Stimulated activated naive CD4-positive, alpha-beta T cell treated with Interleukin-2 at 50 U/mL for 16 hours (primary cell): ENCODE measurements at regions not wholly inside any gene's neighbourhood (a gene's known extent, or its start where the extent isn't known, plus 50 kb on each side); places are given as distances from the start of the nearest gene placed in this dataset.
"Not testable (repeated sequence)": the region's sequence is repeated elsewhere in the genome, so short reads cannot be mapped to it uniquely, and the experiment has no call there.

Experiments used
- DNase-seq: peaks from one replicate; lab custom pipeline; 2025; lab: John Stamatoyannopoulos, UW

GRCh38 chr16:16881814-16882213 is 502.9 kb downstream of the NPIPA7 start:
- DNase-seq = no peak

DNA sequence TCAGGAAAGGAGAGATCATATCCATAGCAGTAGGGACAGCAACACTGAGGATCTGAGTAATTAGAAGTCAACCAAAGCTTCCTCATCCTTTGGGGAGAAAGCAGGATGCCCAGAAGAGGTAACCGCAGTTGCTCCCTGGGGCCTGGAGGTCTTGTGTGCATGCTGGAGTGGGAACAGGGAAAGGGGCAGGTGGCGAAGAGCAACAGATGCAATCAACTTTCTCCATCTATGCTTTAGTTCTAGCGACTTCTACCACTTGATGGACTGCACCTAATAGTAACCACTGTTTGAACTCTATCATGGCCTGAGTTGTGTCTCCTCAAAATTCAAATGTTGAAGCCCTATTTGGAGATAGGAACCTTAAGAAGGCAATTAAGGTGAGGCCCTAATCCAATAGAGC is 503.8 kb downstream of the NPIPA7 start:
- DNase-seq = no peak

GRCh38 chr16:16884451-16884850 is 505.5 kb downstream of the NPIPA7 start:
- no peak for DNase-seq

DNA sequence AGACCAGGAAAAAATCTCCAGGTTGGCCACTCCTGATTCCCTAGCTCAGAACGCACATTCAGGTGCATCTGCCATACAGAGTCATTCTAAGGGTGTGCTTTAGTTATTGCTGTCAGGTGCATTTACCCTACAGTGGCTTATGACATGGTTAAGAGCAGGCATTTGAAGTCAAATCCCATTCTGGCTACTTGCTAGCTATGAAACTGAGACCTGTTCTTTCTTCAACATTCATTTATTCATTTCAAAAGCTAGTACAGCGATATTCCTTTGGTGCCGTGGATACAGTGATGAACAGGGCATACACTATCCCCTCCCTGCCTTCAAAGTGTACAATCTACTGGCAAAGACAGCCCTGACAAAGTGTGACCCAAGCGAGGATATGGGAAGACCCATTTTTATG is 508.3 kb downstream of the NPIPA7 start:
- DNase-seq = no peak

DNA sequence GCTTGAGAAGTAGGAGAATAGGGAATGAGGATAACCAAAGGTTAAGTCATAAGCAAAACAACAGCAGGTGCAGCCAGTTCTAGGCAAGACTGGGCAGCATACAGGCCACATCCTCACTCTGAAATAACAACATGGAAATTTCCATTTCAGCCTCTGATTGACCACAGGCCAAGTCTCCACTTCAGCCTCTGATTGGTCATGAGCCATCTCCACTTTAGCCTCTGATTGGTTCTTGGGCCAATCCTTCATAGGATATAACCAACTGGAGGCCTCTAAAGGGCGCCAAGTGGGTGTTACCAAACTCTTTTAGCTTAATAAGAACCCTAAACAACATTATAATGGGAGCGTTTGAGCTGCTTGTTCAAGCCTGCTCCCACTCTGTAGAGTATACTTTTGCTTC is 512.0 kb downstream of the NPIPA7 start:
- DNase-seq = no peak

DNA sequence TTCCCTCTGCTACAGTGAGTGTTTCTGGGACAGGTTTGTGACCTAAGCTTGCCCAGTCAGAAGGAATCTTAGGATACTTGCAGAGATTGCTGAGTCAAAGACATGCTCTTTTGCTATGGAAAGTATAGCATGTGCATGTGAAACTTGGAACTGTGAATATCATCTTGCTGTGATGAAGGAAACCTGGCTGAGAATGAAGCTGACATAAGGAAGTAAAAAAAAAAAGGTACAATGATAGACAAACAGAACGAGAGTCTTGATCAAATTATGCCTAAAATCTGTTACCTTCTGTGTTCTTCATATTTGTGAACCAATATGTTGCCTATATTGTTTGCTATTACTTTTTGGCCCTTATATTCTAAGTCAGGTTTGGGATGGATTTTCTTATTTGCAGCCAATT is 525.7 kb downstream of the NPIPA7 start:
- no peak for DNase-seq

- DNase-seq = no peak
These were observed 526.9 kb downstream of the NPIPA7 start for GRCh38 chr16:16905850-16906249.

GRCh38 chr16:16907089-16907488 is 528.1 kb downstream of the NPIPA7 start:
- no peak for DNase-seq

DNA sequence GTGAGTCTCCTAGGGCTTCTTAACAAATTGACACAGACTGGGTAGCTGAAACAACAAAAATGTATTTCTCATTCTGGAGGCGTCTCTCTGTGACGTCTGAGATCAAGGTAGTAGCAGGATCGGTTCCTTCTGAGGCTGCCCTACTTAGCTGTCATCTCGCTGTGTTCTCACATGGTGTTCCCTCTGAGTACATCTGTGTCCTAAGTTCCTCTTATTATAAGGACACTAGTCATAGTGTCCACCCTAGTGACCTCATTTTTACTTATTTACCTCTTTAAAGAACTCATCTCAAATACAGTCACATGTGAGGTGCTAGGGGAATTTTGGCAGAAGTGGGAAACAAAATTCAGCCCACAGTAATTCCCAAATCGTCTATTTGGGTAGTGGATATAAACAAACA is 529.1 kb downstream of the NPIPA7 start:
- DNase-seq = no peak

DNA sequence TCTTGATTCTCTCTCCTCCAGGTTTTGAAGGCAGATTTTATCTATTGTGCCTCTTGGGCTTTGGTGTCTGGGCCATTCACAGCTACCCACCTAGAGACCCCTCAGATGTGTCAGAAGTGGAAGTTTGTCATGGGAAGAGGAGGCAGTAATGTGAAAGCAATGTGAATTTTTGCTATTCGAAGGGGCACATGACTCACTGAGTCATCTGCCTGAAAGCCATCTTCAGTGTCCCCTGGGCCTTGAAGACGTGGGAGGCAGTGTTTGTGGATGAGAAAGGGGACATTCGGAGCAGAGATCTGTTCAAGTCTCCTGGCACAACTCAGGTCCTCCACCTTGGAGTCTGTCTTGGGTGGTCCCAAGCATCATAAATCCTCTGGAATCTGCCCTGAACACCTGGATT is 530.2 kb downstream of the NPIPA7 start:
- no peak for DNase-seq

- DNase-seq = no peak
These were observed 531.7 kb downstream of the NPIPA7 start for GRCh38 chr16:16910666-16911065.

DNA sequence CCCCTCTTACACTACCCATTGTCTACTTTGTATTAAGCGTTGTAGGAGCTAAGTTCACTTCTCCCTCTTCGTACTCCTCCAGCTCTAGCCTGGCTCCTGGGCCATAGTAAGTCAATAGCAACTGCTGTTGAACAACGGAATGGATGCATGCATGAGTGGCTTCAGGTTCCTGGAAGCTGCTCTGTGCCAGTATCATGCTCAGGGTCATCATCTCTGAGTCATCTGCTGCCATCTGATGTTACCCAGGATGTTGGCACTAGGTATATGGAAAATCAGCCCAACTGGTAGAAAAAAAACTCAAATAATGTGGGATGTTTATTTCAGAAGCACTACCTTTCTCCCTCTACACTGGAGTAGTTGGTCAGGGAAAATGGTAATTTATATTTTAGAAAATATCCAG is 536.8 kb downstream of the NPIPA7 start:
- no peak for DNase-seq

DNA sequence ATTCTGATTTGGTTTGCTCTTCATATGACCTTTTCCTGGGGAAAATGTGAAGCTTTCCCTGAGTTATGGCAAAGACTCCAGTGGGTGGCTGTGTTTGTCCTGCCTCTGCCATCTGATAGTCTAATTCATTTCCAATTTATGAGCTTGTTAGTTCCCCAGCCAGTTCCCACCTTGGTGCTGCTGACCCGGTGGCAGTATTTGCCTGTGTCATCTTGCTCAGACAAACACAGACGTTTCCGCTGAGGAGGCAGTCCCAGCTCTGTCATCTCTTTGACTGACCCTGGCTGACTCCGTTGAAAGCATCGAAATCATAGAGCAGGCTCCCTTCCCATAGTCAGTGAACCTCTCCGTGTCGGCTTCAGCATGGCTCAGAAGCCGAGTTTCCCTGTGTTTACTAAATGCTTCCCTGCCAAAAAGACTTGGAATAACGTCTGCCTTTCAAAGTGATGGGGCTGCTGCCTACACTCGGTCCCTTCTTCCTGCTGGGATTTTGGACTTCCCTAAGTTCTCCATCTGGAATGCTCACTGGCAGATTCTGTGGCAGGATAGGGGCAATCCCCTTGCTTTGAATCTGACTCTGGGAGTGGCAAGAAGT is 538.3 kb downstream of the NPIPA7 start:
- DNase-seq = no peak

DNA sequence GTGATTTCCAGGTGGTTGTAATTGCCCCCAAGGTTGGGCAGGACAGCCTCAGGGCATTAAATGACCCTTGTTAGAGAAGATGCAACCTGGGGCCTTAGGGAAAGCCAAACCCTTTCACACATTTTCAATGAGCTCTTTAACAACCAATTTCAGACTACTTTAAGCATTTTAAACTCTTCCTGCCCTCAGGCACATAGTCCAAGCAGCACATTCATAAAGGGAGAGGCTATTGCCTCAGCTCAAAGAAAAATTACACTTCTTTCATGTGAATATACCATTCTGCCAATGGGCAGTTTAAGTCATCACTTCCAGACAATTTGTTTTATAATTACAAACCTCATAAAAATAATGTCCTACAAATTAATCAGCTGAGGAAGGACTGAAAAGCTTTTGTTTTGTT is 544.5 kb downstream of the NPIPA7 start:
- DNase-seq = no peak

GRCh38 chr16:16924613-16925012 is 545.7 kb downstream of the NPIPA7 start:
- DNase-seq = no peak

DNA sequence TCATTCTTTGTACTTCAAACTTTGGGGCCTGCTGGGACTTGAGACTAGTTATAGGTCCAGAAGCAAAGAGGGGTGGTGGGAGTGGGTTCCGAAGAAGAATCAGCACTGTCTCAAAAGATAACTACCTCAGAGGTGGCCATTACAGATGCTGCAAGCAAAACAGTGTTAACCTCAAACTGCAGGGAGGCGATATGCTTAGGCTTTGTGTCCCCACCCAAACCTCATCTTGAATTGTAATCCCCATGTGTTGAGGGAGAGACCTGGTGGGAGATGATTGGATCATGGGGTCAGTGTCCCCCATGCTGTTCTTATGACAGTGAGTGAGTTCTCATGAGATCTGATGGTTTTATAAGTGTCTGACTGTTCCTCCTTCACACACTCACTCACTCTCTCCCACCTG is 545.3 kb downstream of the XYLT1 start:
- DNase-seq = no peak

- DNase-seq = no peak
These were observed 542.1 kb downstream of the XYLT1 start for GRCh38 chr16:16928532-16929109.

DNA sequence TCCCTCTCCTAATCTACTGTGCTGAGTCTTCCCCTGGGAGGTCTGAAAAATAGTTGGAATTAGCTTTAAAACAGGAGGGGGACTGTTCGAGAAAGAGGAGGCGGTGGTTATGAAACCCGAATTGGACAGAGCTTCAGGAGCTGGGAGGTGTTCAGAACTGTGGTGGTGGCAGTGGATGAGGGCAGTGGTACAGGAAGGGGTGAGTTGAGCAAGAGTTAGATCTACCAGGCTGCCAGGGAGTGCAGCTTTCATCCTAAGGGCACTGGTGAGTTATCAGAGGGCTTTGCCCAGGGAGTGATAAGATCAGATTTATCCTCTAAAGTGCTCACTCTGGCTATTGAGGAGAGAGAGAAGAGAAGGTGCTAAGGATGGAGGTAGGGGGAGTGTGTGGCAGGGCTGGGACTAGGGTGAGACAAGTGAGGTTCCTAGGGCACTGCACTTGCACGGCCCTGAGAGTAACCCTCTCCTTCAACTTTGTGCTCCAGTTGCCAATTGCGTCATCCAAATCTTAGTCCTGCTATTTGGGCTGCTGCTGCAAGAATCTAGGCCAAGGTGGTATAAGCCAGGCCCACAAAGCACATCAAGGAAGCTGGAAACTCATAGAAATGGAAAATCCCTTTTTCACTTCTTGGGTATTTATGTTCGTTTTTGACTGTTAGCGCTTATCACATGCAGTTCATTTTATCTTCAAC is 540.3 kb downstream of the XYLT1 start:
- DNase-seq = no peak

DNA sequence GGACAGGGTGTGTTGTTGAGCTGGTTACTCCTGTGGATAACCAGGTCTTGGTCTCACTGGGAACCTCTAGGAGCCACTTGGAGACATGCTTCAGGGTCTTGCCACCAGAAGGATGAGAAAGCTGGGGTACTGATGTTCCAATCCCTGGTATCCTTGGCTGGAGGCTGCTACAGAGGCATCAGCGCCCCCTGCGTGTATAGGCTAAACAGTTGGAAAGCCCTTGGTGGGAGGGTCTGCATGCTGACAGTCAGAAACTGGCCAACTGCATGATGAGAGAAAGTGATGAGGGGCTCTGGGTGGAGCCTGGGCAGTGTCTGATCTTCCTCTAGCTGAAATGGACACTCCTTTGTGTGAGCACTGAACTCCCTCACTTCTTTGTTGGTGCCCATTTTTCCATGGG is 536.9 kb downstream of the XYLT1 start:
- DNase-seq = no peak

- DNase-seq = no peak
These were observed 536.1 kb downstream of the XYLT1 start for GRCh38 chr16:16934660-16935059.

GRCh38 chr16:16935909-16936308 is 534.9 kb downstream of the XYLT1 start:
- DNase-seq = not testable (repeated sequence)

DNA sequence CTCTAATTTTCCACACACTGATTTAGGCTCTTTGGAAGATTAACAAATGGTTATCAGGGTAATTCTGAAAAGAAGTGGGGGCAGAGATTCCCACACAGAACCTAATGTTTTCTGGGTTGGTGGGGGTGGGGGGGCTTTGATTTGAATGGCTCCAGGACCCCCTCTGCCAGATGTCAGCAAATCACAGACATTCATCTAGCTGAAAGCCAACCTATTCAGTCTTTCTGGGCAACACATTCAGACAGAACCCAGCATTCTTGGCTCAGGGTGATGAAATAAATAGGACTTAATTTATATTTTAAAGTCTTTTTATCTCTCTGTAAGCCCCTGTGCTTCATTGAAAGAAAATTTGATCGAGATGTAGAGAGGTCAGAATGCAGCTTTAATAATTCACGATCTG is 533.2 kb downstream of the XYLT1 start:
- no peak for DNase-seq

DNA sequence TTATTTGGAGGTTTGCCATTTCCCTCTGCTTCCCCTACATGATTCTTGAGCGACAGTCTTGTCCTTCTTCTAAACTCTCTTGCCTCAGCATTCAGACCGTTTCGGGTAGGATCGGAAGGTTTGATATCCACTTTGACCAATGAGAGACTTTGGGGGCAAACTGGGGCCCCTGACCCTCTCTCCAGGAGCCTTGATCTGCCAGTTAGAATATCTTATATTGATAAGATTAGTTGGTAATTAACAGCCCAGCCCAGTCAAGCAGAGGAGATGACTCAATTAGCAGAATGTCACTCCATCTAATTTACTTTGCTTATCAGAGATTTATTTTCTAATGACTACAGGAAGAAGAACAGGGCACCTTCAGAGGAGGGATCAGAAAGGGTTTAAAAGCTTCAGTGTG is 532.8 kb downstream of the XYLT1 start:
- no peak for DNase-seq

- DNase-seq = no peak
These were observed 531.8 kb downstream of the XYLT1 start for GRCh38 chr16:16938980-16939379.
